Endothelial cell (in vitro differentiated cells): ENCODE measurements at regions not wholly inside any gene's neighbourhood (a gene's known extent, or its start where the extent isn't known, plus 50 kb on each side); places are given as distances from the start of the nearest gene placed in this dataset.

Experiments used
- DNase-seq: peaks from one replicate; pipeline ENCODE4 v3.0.0; 2021; ENCODE audit warnings: low spot score
- H3K27ac Mint-ChIP-seq: one replicate; pipeline ENCODE4 v1.8.0; 2021; ENCODE audit warnings: mixed read lengths, inconsistent platforms; ENCODE audit not compliant: unreplicated experiment
- H3K27me3 Mint-ChIP-seq: one replicate; pipeline ENCODE4 v1.8.0; 2021; ENCODE audit warnings: mild to moderate bottlenecking, moderate library complexity, mixed read lengths, inconsistent platforms; ENCODE audit not compliant: unreplicated experiment
- H3K36me3 Mint-ChIP-seq: one replicate; pipeline ENCODE4 v1.8.0; 2021; ENCODE audit warnings: mild to moderate bottlenecking, low read depth, mixed read lengths, inconsistent platforms; ENCODE audit not compliant: unreplicated experiment
- H3K4me1 Mint-ChIP-seq: one replicate; pipeline ENCODE4 v1.8.0; 2021; ENCODE audit warnings: mild to moderate bottlenecking, mixed read lengths, inconsistent platforms; ENCODE audit not compliant: unreplicated experiment
- H3K4me3 Mint-ChIP-seq: one replicate; pipeline ENCODE4 v1.8.0; 2021; ENCODE audit warnings: mild to moderate bottlenecking, mixed read lengths, inconsistent platforms; ENCODE audit not compliant: unreplicated experiment
- H3K9me3 Mint-ChIP-seq: one replicate; pipeline ENCODE4 v1.8.0; 2021; ENCODE audit warnings: mixed read lengths, inconsistent platforms; ENCODE audit not compliant: unreplicated experiment
- CTCF ChIP-seq: fragments of 200-600 bp; sonication (generic); IDR thresholded peaks from one replicate; pipeline ENCODE4 v1.5.0; 2021; ENCODE audit warnings: antibody characterized with exemption; ENCODE audit not compliant: unreplicated experiment

GRCh38 chr17:71649941-71650350 lies 470.9 kb upstream of the SOX9 start:
- no peak for TF ChIP-seq CTCF
- Mint-ChIP-seq H3K4me3 (no peak overlapping the region), H3K4me1 (no peaks in the 10 kb centered on the region), H3K36me3 (no peaks in the 10 kb centered on the region), H3K27me3 (no peaks in the 10 kb centered on the region), H3K9me3 (no peaks in the 10 kb centered on the region), H3K27ac (no peak overlapping the region)
- DNase-seq = no peak

GRCh38 chr17:71655542-71655941 lies 465.3 kb upstream of the SOX9 start:
- DNase-seq = no peak
- no peaks in the 10 kb centered on the region for H3K36me3 Mint-ChIP-seq
- H3K27me3 Mint-ChIP-seq = no peaks in the 10 kb centered on the region
- no peak overlapping the region for H3K4me3 Mint-ChIP-seq
- no peaks in the 10 kb centered on the region for H3K4me1 Mint-ChIP-seq
- H3K27ac Mint-ChIP-seq = no peak overlapping the region
- no peaks in the 10 kb centered on the region for H3K9me3 Mint-ChIP-seq
- TF ChIP-seq CTCF = no peak

GRCh38 chr17:71656964-71657858 lies 463.6 kb upstream of the SOX9 start:
- Mint-ChIP-seq H3K9me3 (no peaks in the 10 kb centered on the region), H3K36me3 (no peaks in the 10 kb centered on the region), H3K27ac (no peak overlapping the region), H3K4me1 (no peaks in the 10 kb centered on the region), H3K27me3 (no peaks in the 10 kb centered on the region), H3K4me3 (no peak overlapping the region)
- TF ChIP-seq CTCF = no peak
- DNase-seq = no peak

GRCh38 chr17:71658996-71659395 lies 461.8 kb upstream of the SOX9 start:
- Mint-ChIP-seq H3K4me1 (no peaks in the 10 kb centered on the region), H3K27me3 (no peaks in the 10 kb centered on the region), H3K36me3 (no peaks in the 10 kb centered on the region), H3K9me3 (no peaks in the 10 kb centered on the region), H3K4me3 (no peak overlapping the region), H3K27ac (no peak overlapping the region)
- TF ChIP-seq CTCF = no peak
- no peak for DNase-seq

GRCh38 chr17:71664861-71665260 lies 456.0 kb upstream of the SOX9 start:
- TF ChIP-seq CTCF = no peak
- Mint-ChIP-seq H3K27ac (no peak overlapping the region), H3K9me3 (no peaks in the 10 kb centered on the region), H3K27me3 (no peaks in the 10 kb centered on the region), H3K4me3 (no peak overlapping the region), H3K4me1 (no peaks in the 10 kb centered on the region), H3K36me3 (no peaks in the 10 kb centered on the region)
- no peak for DNase-seq
